Loucy (cell line): ENCODE measurements at regions not wholly inside any gene's neighbourhood (a gene's known extent, or its start where the extent isn't known, plus 50 kb on each side); places are given as distances from the start of the nearest gene placed in this dataset.

ENCODE experiments used
- H2AFZ ChIP-seq: fragments of 200-600 bp; sonication (generic); 2 replicates; pipeline ENCODE4 v1.6.0; 2016; ENCODE audit warnings: antibody characterized with exemption, mild to moderate bottlenecking, low read length, moderate library complexity
- H3F3A ChIP-seq: fragments of 200-600 bp; 2 replicates; pipeline ENCODE4 v1.6.0; 2016; ENCODE audit warnings: antibody characterized with exemption, low read depth, mild to moderate bottlenecking
- H3K27me3 ChIP-seq: fragments of 200-600 bp; sonication (generic); 2 replicates; pipeline ENCODE4 v1.6.1; 2014; ENCODE audit warnings: low read length, mild to moderate bottlenecking; ENCODE audit not compliant: insufficient read depth, poor library complexity, severe bottlenecking
- H3K36me3 ChIP-seq: fragments of 200-600 bp; sonication (generic); 2 replicates; pipeline ENCODE4 v1.6.1; 2016; ENCODE audit warnings: low read length; ENCODE audit not compliant: insufficient read depth
- H3K4me1 ChIP-seq: fragments of 200-600 bp; sonication (generic); 2 replicates; pipeline ENCODE4 v1.5.1; 2014; ENCODE audit warnings: low read length, mild to moderate bottlenecking; ENCODE audit not compliant: insufficient read depth, poor library complexity, severe bottlenecking
- H3K4me2 ChIP-seq: fragments of 200-600 bp; sonication (generic); 2 replicates; pipeline ENCODE4 v1.6.0; 2014; ENCODE audit warnings: antibody characterized with exemption, low read length, low read depth, mild to moderate bottlenecking; ENCODE audit not compliant: poor library complexity, severe bottlenecking
- H3K4me3 ChIP-seq: fragments of 200-600 bp; sonication (generic); 2 replicates; pipeline ENCODE4 v1.5.1; 2014; ENCODE audit warnings: low read length, mild to moderate bottlenecking, mixed read lengths; ENCODE audit not compliant: poor library complexity, severe bottlenecking
- H3K79me2 ChIP-seq: fragments of 200-600 bp; sonication (generic); 2 replicates; pipeline ENCODE4 v1.6.1; 2014; ENCODE audit warnings: low read length; ENCODE audit not compliant: insufficient read depth
- H3K9ac ChIP-seq: fragments of 200-600 bp; sonication (generic); 2 replicates; pipeline ENCODE4 v1.6.0; 2014; ENCODE audit warnings: mild to moderate bottlenecking, low read depth, low read length, moderate library complexity; ENCODE audit not compliant: poor library complexity, severe bottlenecking
- H3K9me2 ChIP-seq: fragments of 200-600 bp; sonication (generic); replicated peaks from 2 replicates; pipeline ENCODE4 v1.6.1; 2016; ENCODE audit warnings: low read depth, low read length, mixed read lengths
- H3K9me3 ChIP-seq: fragments of 200-600 bp; sonication (generic); 2 replicates; pipeline ENCODE4 v1.6.1; 2014; ENCODE audit warnings: mild to moderate bottlenecking, antibody characterized with exemption, low read length, low read depth; ENCODE audit not compliant: insufficient read depth
- H4K20me1 ChIP-seq: fragments of 200-600 bp; sonication (generic); 2 replicates; pipeline ENCODE4 v1.6.0; 2014; ENCODE audit warnings: antibody characterized with exemption, low read length, mild to moderate bottlenecking; ENCODE audit not compliant: insufficient read depth, poor library complexity, severe bottlenecking
- CTCF ChIP-seq: fragments of 200-600 bp; sonication (generic); conservative IDR thresholded peaks from 2 replicates; pipeline ENCODE4 v1.5.1; 2014; ENCODE audit warnings: mild to moderate bottlenecking, antibody characterized with exemption, low read length
- EZH2phosphoT487 ChIP-seq: fragments of 200-600 bp; IDR thresholded peaks from 2 replicates; pipeline ENCODE4 v1.6.1; 2018; ENCODE audit warnings: antibody characterized with exemption, mild to moderate bottlenecking, moderate library complexity, borderline replicate concordance

GRCh38 chr9:134247918-134248631 is 78.2 kb upstream of the RXRA start:
- H3K9me3 ChIP-seq, result no peaks in the 10 kb centered on the region
- no peak overlapping the region for H3K4me2 ChIP-seq
- H3F3A ChIP-seq, result no peaks in the 10 kb centered on the region
- no peaks in the 10 kb centered on the region for H3K36me3 ChIP-seq
- no peaks in the 10 kb centered on the region for H3K27me3 ChIP-seq
- H3K4me1 ChIP-seq, result no peaks in the 10 kb centered on the region
- TF ChIP-seq EZH2phosphoT487, result no peak
- no peak overlapping the region for H3K4me3 ChIP-seq
- H3K79me2 ChIP-seq, result no peaks in the 10 kb centered on the region
- H2AFZ ChIP-seq, result no peak overlapping the region
- no peaks in the 10 kb centered on the region for H4K20me1 ChIP-seq
- no peak overlapping the region for H3K9ac ChIP-seq
- H3K9me2 ChIP-seq, result no peaks in the 10 kb centered on the region

DNA sequence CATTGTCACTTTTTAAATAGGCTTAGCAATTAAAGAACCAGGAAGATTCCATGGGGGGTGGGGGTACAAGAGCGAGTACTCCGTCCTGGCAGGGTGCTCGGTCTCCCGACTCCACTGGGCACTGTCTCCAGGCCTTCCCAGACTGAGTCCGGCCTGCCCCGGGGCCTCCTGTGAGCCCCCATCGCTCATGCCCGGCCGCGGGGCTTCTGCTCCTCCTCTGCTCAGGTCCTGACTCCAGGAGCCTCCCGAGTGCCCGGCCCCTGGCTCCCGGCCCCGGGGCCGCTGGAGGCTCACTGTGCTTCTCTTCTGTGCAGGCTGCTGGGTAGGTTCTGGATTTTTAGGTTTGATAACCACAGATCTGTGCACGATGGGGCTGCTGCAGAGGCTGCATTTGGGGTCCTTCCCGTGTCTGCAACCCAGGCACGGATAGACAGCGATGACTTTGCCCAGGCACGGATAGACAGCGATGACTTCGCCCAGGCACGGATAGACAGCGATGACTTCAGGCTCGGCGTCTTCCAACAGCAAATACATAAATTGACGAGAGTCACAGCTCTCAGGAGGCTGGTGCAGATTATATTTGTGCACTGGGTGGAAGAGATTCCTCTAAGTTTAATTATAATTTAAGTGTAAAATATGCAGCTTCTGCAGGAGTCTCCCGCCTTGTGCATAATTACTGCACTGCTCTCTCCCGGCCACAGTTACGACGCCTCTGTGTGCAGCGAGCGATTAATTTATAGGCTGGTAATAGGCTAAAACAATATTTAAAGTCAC is 74.8 kb upstream of the RXRA start:
- Histone ChIP-seq H3K27me3 (no peaks in the 10 kb centered on the region), H3K4me3 (no peak overlapping the region), H3K4me1 (no peaks in the 10 kb centered on the region), H3K4me2 (no peak overlapping the region), H3F3A (no peaks in the 10 kb centered on the region), H3K36me3 (no peaks in the 10 kb centered on the region), H3K9ac (no peak overlapping the region), H4K20me1 (no peaks in the 10 kb centered on the region), H2AFZ (no peak overlapping the region), H3K79me2 (no peaks in the 10 kb centered on the region), H3K9me3 (no peaks in the 10 kb centered on the region), H3K9me2 (no peaks in the 10 kb centered on the region)
- no peak for TF ChIP-seq CTCF
- no peak for TF ChIP-seq EZH2phosphoT487

- H4K20me1 ChIP-seq, result no peaks in the 10 kb centered on the region
- no peak overlapping the region for H2AFZ ChIP-seq
- TF ChIP-seq EZH2phosphoT487 (no peak), CTCF (no peak)
- no peak overlapping the region for H3K4me2 ChIP-seq
- no peak overlapping the region for H3K4me3 ChIP-seq
- H3K4me1 ChIP-seq, result no peaks in the 10 kb centered on the region
- no peak overlapping the region for H3K9ac ChIP-seq
- H3F3A ChIP-seq, result no peaks in the 10 kb centered on the region
- no peaks in the 10 kb centered on the region for H3K79me2 ChIP-seq
- H3K9me3 ChIP-seq, result no peaks in the 10 kb centered on the region
- H3K36me3 ChIP-seq, result no peaks in the 10 kb centered on the region
- no peaks in the 10 kb centered on the region for H3K9me2 ChIP-seq
- no peaks in the 10 kb centered on the region for H3K27me3 ChIP-seq
Measured at GRCh38 chr9:134252084-134252830, 74.0 kb upstream of the RXRA start.
